ENCODE measurements at regions not wholly inside any gene's neighbourhood (a gene's known extent, or its start where the extent isn't known, plus 50 kb on each side); places are given as distances from the start of the nearest gene placed in this dataset.
"Not testable (repeated sequence)": the region's sequence is repeated elsewhere in the genome, so short reads cannot be mapped to it uniquely, and the experiment has no call there.

DNA sequence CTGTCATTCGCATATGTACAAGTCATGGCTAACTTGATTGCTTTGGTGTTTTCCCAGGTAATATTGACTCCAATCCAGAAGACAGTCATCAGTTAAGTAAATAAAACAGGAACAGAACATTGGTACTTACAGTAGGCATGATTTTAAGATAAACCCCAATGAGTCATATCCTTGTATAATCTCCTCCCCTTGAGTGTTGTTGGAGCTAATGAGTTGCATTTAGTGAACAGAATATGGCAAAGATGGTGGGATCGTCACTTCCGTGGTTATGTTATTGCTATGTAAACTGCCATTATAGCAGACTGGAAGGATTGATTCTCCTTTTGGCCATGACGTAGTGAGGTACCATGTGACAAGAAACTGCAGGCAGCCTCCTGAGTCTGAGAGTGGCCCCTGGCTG, 102.2 kb downstream of the TMX1 start:
- DNase-seq, result no peak

GRCh38 chr14:51351997-51352396, 112.0 kb downstream of the TMX1 start:
- no peak for DNase-seq

GRCh38 chr14:51353901-51354300, 113.9 kb downstream of the TMX1 start:
- no peak for DNase-seq

- no peak for DNase-seq
Measured at GRCh38 chr14:51354846-51355245, 114.8 kb downstream of the TMX1 start.

- peak in 1 of 3 donors; percentile 37 for DNase-seq
Measured at GRCh38 chr14:51356381-51356780, 116.3 kb downstream of the TMX1 start.

GRCh38 chr14:51357250-51357649, 117.2 kb downstream of the TMX1 start:
- peak in 1 of 3 donors; percentile 22 for DNase-seq

GRCh38 chr14:51360592-51360991, 120.5 kb downstream of the TMX1 start:
- no peak for DNase-seq

GRCh38 chr14:51365241-51365965, 125.4 kb downstream of the TMX1 start:
- peak in 1 of 3 donors; percentile 73 for DNase-seq

GRCh38 chr14:51366460-51366859, 126.4 kb downstream of the TMX1 start:
- not testable (repeated sequence) for DNase-seq

DNA sequence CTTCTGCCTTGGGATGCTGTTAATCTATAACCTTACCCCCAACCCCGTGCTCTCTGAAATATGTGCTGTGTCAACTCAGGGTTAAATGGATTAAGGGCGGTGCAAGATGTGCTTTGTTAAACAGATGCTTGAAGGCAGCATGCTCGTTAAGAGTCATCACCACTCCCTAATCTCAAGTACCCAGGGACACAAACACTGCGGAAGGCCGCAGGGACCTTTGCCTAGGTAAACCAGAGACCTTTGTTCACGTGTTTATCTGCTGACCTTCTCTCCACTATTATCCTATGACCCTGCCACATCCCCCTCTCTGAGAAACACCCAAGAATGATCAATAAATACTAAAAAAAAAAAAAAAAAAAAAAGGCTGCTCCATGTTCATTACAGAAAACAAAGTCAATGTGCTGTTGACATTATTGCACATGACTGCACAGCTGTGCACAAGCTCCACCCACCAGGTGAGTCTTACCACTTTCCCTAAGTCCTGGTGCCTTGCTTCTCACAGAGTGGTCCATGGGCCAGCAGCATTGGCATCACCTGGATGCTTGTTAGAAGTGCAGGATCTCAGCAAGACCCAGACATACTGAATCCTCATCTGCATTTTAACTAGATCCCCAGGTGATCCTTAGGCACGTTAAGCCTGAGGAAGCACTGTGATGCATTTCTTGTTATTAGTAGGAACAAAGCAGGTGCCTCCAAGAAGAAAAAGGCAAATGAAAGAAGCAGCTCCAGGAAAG, 127.0 kb downstream of the TMX1 start:
- DNase-seq, result not testable (repeated sequence)

DNA sequence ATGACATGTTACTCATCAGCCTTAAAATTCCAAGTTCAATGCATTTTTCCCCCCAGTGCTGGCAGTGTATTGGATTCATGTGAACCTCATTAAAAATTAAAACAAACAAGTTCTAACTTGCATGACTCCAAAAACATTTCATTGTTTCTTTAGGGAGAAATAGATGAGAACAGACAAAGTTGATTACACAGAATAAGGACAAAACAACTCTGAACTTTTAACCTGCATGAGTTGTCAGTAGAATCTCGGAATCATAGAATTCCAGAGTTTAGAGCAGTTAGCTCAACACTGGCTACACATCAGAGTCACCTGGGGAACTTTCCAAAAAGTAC, 127.5 kb downstream of the TMX1 start:
- peak; percentile 39 to 68 (median 62) for DNase-seq

GRCh38 chr14:51368721-51369163, 128.7 kb downstream of the TMX1 start:
- DNase-seq, result peak; percentile 74 to 88 (median 86)

- no peak for DNase-seq
Measured at GRCh38 chr14:51369814-51370213, 129.8 kb downstream of the TMX1 start.

GRCh38 chr14:51370758-51371386, 130.8 kb downstream of the TMX1 start:
- no peak for DNase-seq

GRCh38 chr14:51377186-51377585, 137.1 kb downstream of the TMX1 start:
- DNase-seq, result not testable (repeated sequence)

DNA sequence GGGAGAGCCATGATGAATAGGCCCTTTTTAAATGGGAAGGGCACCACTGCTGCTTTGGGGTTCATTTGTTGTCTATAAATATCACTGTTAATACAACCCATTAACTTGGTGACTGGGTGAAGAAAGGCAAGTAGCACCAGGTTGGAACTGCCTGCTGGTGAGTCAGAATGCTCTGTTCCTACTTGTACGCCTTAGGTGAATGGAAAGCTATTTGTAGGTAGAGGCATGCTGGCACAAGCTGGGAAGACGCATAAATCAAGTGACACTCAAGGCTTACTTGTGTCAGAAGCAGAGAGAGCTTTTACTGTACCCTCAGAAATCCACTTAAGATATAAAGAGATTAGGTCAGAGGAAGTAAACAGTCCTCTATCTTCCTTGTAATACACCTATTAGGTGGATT, 142.5 kb downstream of the TMX1 start:
- no peak for DNase-seq

GRCh38 chr14:51386411-51386810, 146.4 kb downstream of the TMX1 start:
- DNase-seq, result no peak

DNA sequence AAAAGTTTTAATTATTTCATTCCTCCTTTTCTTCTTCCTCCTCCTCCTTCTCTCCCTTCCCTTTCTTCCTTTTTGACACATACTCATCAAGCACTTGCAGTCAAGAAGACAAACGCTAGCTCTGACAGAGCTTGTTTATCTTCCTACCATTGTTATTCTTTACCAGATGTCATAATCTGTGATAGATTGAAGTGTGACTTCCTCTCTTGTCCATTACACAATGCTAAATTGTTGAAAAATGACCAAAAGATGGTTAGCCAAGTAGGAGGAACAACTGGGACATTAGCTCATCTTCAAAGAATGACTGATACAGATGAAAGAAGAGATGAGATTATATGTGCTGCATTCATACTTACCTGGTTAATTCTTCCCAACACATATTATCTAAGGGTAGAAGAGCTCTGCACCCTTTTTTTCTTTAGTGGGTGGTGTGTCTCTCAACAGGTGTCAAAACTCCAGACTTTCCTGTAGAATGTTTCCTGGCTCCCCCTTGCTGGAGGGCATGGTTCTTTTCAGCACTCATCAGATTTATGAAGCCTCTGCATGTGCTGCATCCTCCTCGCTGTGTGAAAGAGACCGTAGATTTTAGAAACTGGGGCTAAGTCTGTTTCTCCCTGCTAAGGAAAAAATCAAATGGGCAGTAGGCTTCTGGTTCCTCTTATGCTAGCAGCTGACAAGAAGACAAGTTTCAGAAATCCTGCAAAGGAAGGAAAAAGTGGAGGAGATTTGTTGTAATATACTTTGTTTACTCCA, 147.1 kb downstream of the TMX1 start:
- DNase-seq, result peak in 1 of 3 donors; percentile 42

DNA sequence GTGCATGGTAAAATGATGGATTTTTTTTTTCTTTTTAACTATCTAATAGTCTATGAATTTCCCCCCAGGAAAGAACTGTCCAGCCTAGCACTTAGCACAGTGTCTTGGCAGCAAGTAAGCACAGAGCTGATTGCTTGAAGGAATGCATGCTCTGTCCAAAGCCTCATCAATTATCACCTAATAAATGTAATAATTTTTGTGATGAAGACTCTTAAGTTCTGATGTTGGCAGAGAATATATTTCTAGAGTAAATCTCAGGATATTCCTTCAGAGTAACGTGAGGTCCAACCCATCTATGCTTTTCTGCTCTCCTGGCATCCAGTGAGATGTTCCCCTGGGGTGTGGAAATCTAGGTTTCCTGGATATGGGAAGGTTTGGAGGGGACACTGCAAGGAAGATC, 152.4 kb downstream of the TMX1 start:
- DNase-seq, result no peak

DNA sequence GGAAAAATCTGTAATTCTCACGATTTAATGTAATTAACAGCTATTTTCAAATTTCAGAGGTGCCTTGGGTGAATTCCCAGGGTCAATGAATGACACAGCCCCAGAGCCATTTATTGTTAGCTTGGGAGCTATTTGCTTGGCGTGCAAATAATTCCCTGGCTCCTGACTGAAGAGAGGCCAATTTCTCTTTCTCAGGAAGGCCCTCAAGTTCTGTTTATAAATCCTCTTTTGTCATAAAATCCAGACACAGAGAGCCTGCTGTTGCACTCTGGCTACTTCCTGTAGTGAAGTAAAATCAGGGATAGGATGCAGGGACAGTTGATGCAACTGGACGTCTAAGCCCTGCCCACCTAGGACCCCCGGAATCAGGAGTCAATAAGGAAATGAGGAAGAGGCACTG, 154.3 kb downstream of the TMX1 start:
- DNase-seq, result peak in 2 of 3 donors; percentile 14 to 48

- DNase-seq, result no peak
Measured at GRCh38 chr14:51394804-51395203, 154.8 kb downstream of the TMX1 start.

GRCh38 chr14:51395361-51395849, 155.4 kb downstream of the TMX1 start:
- DNase-seq, result peak; percentile 60 to 81 (median 79)

Measured in muscle of back (tissue), 3 donors.